WERI-Rb-1 (cell line): ENCODE measurements at regions not wholly inside any gene's neighbourhood (a gene's known extent, or its start where the extent isn't known, plus 50 kb on each side); places are given as distances from the start of the nearest gene placed in this dataset.

Experiments
- DNase-seq: peaks from one replicate; pipeline ENCODE4 v3.0.0-alpha.2; 2020
- H3K27ac ChIP-seq: fragments of 250-450 bp; sonication (Bioruptor Pico); 2 replicates; pipeline ENCODE4 v1.5.1; 2020; ENCODE audit warnings: mild to moderate bottlenecking, moderate library complexity
- H3K27me3 ChIP-seq: fragments of 250-450 bp; sonication (Bioruptor Pico); 2 replicates; pipeline ENCODE4 v1.5.1; 2021; ENCODE audit warnings: mild to moderate bottlenecking, low read depth, moderate library complexity; ENCODE audit not compliant: insufficient read depth, severe bottlenecking
- H3K36me3 ChIP-seq: fragments of 250-450 bp; sonication (Bioruptor Pico); 2 replicates; pipeline ENCODE4 v1.5.1; 2020; ENCODE audit warnings: mild to moderate bottlenecking, moderate library complexity
- H3K4me3 ChIP-seq: 2 replicates; pipeline ENCODE4 v1.5.1; 2011; ENCODE audit warnings: low read depth, mild to moderate bottlenecking, control low read depth, low read length
- H3K9me3 ChIP-seq: fragments of 250-450 bp; sonication (Bioruptor Pico); 2 replicates; pipeline ENCODE4 v1.5.1; 2021; ENCODE audit warnings: mild to moderate bottlenecking, moderate library complexity; ENCODE audit not compliant: severe bottlenecking
- CTCF ChIP-seq: IDR thresholded peaks from 2 replicates; pipeline ENCODE4 v1.5.1; 2011; ENCODE audit warnings: low read depth, mild to moderate bottlenecking, control low read depth, inconsistent platforms, low read length

DNA sequence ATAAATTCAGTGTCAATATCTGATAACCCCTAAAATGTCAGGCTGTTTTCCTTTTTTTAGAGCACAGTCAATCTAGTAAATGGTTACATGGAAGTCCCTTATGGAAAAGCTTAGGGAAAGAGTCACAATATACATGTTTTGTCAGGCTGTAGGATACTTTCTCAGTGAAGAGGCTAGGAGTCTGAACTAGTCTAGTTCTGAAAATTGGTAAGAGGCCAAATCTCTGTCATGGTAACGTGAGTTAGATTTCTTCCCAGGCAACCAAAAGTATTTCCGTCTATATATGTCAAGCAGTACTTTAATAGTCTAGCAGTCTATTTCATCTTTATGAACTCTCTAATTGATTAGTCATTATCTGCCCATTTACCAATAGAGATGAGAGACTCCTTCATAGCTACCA is 215.9 kb upstream of the LRRC3B start:
- Histone ChIP-seq H3K27me3 (no peaks in the 10 kb centered on the region), H3K4me3 (no peak overlapping the region), H3K9me3 (no peaks in the 10 kb centered on the region), H3K27ac (no peak overlapping the region), H3K36me3 (no peaks in the 10 kb centered on the region)
- no peak for DNase-seq
- TF ChIP-seq CTCF, result no peak

DNA sequence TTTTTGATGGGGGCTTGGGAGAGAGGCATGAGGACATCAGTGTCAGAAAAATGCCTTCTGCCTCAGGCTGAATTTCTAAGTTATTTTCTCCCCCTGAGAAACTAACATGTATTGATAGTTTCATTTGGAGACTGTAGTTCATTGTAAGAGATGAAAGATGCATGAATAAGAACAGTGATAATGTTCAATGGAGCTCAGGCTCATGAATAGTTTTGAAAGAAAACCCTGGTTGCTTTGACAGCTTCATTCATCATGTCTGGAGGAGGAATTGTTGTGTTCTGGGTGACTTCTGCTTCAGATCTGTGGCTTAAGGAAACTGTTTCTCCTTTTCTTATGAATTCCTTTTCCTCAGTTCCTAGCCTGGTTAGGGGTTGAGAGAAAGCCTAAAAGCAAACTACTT is 204.0 kb upstream of the LRRC3B start:
- Histone ChIP-seq H3K4me3 (no peak overlapping the region), H3K36me3 (no peaks in the 10 kb centered on the region), H3K27ac (no peak overlapping the region), H3K27me3 (no peaks in the 10 kb centered on the region), H3K9me3 (peaks cover 4% of the 10 kb centered on the region)
- TF ChIP-seq CTCF, result no peak
- no peak for DNase-seq

GRCh38 chr3:26422415-26422814 is 200.2 kb upstream of the LRRC3B start:
- no peak for DNase-seq
- H3K27me3 ChIP-seq, result peaks cover 5% of the 10 kb centered on the region
- no peaks in the 10 kb centered on the region for H3K36me3 ChIP-seq
- no peak overlapping the region for H3K4me3 ChIP-seq
- no peaks in the 10 kb centered on the region for H3K9me3 ChIP-seq
- H3K27ac ChIP-seq, result no peak overlapping the region
- no peak for TF ChIP-seq CTCF

GRCh38 chr3:26425076-26425475 is 197.5 kb upstream of the LRRC3B start:
- peaks cover 5% of the 10 kb centered on the region for H3K27me3 ChIP-seq
- no peak for DNase-seq
- TF ChIP-seq CTCF, result no peak
- H3K27ac ChIP-seq, result no peak overlapping the region
- H3K36me3 ChIP-seq, result no peaks in the 10 kb centered on the region
- no peak overlapping the region for H3K4me3 ChIP-seq
- no peaks in the 10 kb centered on the region for H3K9me3 ChIP-seq

GRCh38 chr3:26428992-26429391 is 193.6 kb upstream of the LRRC3B start:
- Histone ChIP-seq H3K36me3 (no peaks in the 10 kb centered on the region), H3K27me3 (peaks cover 5% of the 10 kb centered on the region), H3K4me3 (no peak overlapping the region), H3K9me3 (no peaks in the 10 kb centered on the region), H3K27ac (no peak overlapping the region)
- no peak for DNase-seq
- no peak for TF ChIP-seq CTCF

DNA sequence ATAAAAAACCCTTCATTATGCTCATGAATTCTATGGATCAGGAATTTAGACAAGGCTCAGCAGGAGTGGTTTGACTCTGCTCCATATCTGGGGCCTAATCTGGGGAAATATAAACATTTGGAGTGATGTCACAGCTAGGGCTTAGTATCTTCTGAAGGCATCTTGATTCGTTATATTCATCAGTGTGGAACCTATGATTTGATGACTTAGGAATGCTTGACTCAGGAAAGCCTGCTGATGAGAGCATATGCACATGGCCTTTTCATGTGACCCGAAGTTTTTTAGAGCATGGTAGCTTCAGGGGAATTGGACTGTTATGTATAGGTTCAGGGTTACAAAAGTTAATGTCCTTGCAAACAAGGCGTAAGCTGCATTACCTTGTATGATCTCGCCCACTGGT is 184.9 kb upstream of the LRRC3B start:
- Histone ChIP-seq H3K9me3 (no peaks in the 10 kb centered on the region), H3K4me3 (no peak overlapping the region), H3K27ac (no peak overlapping the region), H3K36me3 (no peaks in the 10 kb centered on the region), H3K27me3 (no peaks in the 10 kb centered on the region)
- DNase-seq, result no peak
- no peak for TF ChIP-seq CTCF
